LNCaP clone FGC (cell line): ENCODE measurements at regions not wholly inside any gene's neighbourhood (a gene's known extent, or its start where the extent isn't known, plus 50 kb on each side); places are given as distances from the start of the nearest gene placed in this dataset.

ENCODE experiments used
- DNase-seq: peaks from one replicate; pipeline ENCODE4 v3.0.0-alpha.2; 2011; ENCODE audit warnings: low read depth
- H3K4me3 ChIP-seq: 2 replicates; pipeline ENCODE4 v1.5.1; 2011; ENCODE audit warnings: mild to moderate bottlenecking, low read depth, low read length, control low read depth
- CTCF ChIP-seq: IDR thresholded peaks from 2 replicates; pipeline ENCODE4 v1.5.1; 2012; ENCODE audit warnings: mild to moderate bottlenecking; ENCODE audit not compliant: control insufficient read depth, insufficient read depth; ENCODE audit errors: extremely low read depth

DNA sequence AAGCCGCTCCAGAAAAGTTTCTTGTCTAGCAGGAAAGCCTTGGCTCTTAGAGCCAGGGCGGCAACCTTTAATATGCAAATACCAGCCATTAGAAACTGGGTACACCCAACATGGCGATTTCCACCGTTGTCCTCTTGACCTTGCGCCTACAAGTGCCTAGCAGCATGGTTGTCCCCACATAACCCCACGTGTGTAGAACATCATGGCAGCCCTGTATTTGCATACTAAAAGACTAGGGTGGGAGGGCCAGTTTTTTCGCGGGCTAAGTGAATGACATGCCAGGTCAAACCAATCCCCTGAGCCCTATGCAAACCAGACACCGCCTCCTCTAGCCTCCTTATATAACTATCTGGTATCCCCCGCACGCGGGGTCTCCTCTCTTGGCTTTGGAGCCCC is 58.4 kb upstream of the FZD8 start:
- no peak overlapping the region for H3K4me3 ChIP-seq
- DNase-seq: no peak
- no peak for TF ChIP-seq CTCF

GRCh38 chr10:35699848-35700486 is 57.9 kb upstream of the FZD8 start:
- TF ChIP-seq CTCF: no peak
- H3K4me3 ChIP-seq: no peak overlapping the region
- DNase-seq: no peak

GRCh38 chr10:35696392-35697287 is 54.5 kb upstream of the FZD8 start:
- no peak for DNase-seq
- TF ChIP-seq CTCF: no peak
- H3K4me3 ChIP-seq: no peak overlapping the region

DNA sequence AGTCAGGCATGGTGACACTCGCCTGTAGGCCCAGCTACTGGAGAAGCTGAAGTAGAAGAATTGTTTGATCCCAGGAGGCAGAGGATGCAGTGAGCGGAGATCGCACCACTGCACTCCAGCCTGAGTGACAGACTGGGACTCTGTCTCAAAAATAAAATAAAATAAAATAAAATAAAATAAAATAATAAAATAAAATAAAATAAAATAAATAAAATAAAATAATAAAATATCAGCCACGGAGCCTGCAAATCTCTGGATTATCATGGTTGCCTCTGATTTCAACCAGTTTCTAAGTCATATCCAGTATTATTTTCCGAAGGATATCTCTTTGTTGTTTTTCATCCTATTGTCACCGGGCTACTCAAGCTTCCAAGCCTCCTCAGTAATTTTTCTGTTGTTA is 51.7 kb upstream of the FZD8 start:
- H3K4me3 ChIP-seq: no peak overlapping the region
- TF ChIP-seq CTCF: no peak
- DNase-seq: no peak
